ENCODE measurements at regions not wholly inside any gene's neighbourhood (a gene's known extent, or its start where the extent isn't known, plus 50 kb on each side); places are given as distances from the start of the nearest gene placed in this dataset.

DNA sequence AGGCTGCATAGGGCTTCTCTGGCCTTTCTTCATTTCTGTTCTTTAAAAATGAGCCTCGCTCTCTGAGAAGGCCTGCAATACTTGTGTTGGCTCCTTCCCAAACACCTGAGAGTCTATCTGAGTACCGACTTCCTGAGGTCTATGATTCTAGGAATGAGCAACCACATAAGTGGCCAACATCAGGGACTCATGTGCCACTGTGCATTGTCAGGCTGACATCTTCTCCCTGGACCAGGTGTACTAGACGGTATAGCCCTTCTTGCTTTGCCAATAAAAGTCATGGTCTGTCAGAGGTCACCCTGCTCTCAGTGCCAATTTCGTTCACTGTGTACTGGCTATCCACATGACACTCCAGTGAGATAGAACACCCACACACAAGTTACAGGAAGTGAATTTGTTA lies 67.4 kb upstream of the EPHA5 start:
- DNase-seq (ENCODE audit: extremely low read depth, low read depth): no peak

DNA sequence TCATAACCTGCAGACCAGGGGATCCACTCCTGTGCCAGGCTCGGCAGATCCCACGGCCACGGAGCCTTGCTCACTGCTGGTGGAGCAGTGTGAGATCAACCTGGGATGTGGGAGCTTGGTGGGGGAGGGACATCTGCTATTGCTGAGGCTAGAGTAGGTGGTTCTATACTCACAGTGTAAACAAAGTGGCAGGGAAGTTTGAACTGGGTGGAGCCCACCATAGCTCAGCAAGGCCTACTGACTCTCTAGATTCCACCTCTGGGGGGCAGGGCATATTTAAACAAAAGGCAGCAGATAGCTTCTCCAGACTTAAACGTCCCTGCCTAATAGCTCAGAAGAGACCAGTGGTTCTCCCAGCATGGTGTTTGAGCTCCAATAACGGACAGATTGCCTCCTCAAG lies 54.7 kb upstream of the EPHA5 start:
- DNase-seq (ENCODE audit: extremely low read depth, low read depth): no peak

Small RNA genes lying in the stretch of these regions (small RNA-seq; reads per million reads assigned to genes)
- gene MIR1269A (0.02 to 0.06 reads per million in 2 experiments), gene RNU2-40P (0.02 to 1.5 reads per million in 2 experiments), gene RNU6-699P (0 reads per million in 2 experiments)

All from NCI-H460 (cell line).